IPS-20b (cell line): ENCODE measurements at regions not wholly inside any gene's neighbourhood (a gene's known extent, or its start where the extent isn't known, plus 50 kb on each side); places are given as distances from the start of the nearest gene placed in this dataset.

Source experiments
- H3K27ac ChIP-seq: one replicate; pipeline ENCODE4 v1.5.1; 2013; ENCODE audit warnings: low read length
- H3K27me3 ChIP-seq: 2 replicates; pipeline ENCODE4 v1.6.1; 2013; ENCODE audit warnings: mild to moderate bottlenecking, low read length, inconsistent platforms; ENCODE audit not compliant: insufficient read depth
- H3K36me3 ChIP-seq: 2 replicates; pipeline ENCODE4 v1.6.1; 2013; ENCODE audit warnings: low read depth, mild to moderate bottlenecking, inconsistent platforms, low read length, moderate library complexity; ENCODE audit not compliant: insufficient read depth
- H3K4me1 ChIP-seq: 2 replicates; pipeline ENCODE4 v1.6.1; 2013; ENCODE audit warnings: mild to moderate bottlenecking, control low read depth, inconsistent platforms, low read length, moderate library complexity; ENCODE audit not compliant: insufficient read depth
- H3K4me3 ChIP-seq: 2 replicates; pipeline ENCODE4 v1.5.1; 2013; ENCODE audit warnings: mild to moderate bottlenecking, low read length, inconsistent platforms
- H3K9ac ChIP-seq: 2 replicates; pipeline ENCODE4 v1.6.1; 2013; ENCODE audit warnings: low read depth, mild to moderate bottlenecking, inconsistent platforms, low read length, moderate library complexity
- H3K9me3 ChIP-seq: 2 replicates; pipeline ENCODE4 v1.6.1; 2013; ENCODE audit warnings: mild to moderate bottlenecking, low read depth, low read length, inconsistent platforms; ENCODE audit not compliant: insufficient read depth

DNA sequence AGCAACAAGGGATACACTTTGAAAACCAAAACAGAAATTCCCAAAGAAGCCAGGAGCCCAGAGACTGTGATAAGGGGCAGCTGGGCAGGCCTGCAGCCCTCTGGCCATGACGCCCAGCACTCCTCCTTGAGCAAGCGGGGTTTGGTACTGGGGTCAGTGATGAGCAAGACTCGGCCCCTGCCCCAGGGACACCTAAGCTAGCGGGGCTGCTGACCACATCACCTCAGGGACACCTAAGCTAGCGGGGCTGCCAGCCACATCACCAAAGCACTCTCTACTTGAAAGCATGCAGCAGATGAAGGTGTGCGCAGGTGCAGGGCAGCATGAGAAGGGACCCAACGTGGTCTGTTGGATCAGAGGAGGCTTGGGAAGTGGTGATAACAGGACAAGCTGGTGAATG lies 108.0 kb upstream of the PPP2R2D start:
- H3K36me3 ChIP-seq, result no peaks in the 10 kb centered on the region
- H3K4me3 ChIP-seq, result no peak overlapping the region

DNA sequence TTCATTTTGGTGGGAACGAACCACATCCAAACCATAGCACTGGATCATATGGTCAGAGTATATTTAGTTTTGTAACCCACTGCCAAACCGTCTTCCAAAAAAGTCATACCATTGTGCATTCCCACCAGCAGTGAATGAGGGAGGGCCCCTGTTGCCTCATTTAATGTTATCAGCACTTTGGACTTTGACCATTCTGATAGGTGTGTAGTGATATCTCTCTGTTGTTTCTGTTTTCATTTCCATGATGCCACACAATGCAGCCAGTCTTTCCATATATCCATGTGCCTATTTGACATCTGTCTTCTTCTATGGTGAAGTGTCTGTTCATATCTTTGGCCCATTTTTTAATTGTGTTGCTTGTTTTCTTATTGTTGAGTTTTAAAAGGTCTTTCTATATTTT lies 105.0 kb upstream of the PPP2R2D start:
- Histone ChIP-seq H3K27ac (no peak overlapping the region), H3K9me3 (peaks cover 23% of the 10 kb centered on the region), H3K9ac (no peak overlapping the region), H3K4me1 (no peaks in the 10 kb centered on the region), H3K4me3 (no peak overlapping the region), H3K36me3 (no peaks in the 10 kb centered on the region), H3K27me3 (no peaks in the 10 kb centered on the region)

More for the DNA sequence above, 108.0 kb upstream of the PPP2R2D start:
- no peaks in the 10 kb centered on the region for H3K27me3 ChIP-seq
- no peak overlapping the region for H3K9ac ChIP-seq
- H3K9me3 ChIP-seq, result peaks cover 14% of the 10 kb centered on the region; the same call in 1 of the 2 replicates
- H3K4me1 ChIP-seq, result no peaks in the 10 kb centered on the region
- no peak overlapping the region for H3K27ac ChIP-seq

DNA sequence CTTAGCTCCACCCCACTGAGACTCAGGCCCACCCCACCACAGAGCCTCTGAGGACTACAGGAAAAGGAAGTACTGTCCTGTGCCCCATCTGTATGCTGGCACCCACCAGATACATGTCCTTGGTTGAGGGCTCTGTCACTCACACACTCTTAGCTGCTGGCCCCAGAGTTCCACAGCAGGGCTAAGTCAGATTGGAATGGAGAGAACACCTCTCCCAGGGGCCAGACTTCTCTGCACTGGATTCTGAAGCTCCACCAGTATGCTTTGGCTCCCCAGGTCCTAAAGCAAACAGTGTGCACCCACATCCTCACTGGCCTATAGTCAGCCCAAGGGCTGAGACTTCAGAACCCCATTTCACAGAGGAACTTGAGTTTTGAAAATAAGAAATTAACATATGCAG lies 103.2 kb upstream of the PPP2R2D start:
- Histone ChIP-seq H3K27ac (no peak overlapping the region), H3K4me3 (no peak overlapping the region), H3K9ac (no peak overlapping the region), H3K36me3 (no peaks in the 10 kb centered on the region), H3K9me3 (peaks cover 23% of the 10 kb centered on the region), H3K4me1 (no peaks in the 10 kb centered on the region), H3K27me3 (no peaks in the 10 kb centered on the region)

DNA sequence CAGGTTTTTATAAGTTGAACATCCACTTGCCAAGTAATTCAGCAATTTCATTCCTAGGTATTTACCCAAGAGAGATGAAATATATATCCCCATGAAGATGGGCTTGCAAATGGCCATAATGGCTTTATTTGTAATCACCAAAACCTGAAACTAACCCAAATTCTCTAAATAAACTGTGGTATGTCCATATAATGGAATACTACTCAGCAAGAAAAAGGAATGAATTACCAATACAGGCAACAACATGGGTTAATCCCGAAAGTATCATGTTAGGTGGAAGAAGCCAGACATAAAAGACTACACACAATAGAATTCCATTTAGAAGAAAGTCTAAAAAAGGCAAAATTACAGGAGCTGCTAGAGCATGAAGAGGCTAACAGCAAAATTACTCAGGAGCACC lies 101.4 kb upstream of the PPP2R2D start:
- Histone ChIP-seq H3K9me3 (peaks cover 23% of the 10 kb centered on the region), H3K9ac (no peak overlapping the region)

DNA sequence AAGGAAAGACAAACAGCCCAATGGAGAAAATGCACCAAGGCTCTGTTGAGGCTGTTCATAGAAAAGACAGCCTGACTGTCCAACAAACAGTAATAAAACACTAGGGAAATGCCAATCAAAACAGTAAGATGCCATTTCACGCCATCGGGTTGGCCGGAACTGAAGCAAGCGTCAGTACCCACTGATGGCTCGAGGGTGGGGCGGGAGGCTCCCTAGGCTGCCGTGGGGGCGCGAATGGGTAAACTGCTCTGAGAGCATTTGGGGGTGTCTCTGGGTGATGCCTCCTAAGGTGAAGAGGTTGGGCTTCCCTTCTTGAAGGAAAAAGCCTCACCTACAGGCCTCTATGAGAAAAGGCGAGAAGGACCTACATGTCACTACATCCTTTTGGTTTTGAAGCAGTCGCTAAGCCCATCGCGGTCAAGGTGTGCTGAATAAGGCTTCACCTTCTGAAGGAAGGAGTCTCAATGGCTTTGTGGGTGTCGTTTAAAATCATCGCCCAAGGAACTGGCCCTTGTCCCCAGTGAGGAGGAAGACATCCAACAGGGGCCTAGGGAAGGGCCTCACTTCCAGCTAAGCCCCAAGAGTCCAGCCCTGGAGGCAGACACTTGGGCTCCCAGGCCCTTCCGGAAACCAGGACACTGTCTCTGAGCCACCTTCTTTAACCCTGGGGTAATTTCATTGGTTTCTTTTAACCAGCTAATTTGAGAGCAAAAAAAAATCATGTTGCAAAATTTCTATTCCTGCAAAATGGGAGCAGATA lies 98.5 kb upstream of the PPP2R2D start:
- H3K9ac ChIP-seq, result no peak overlapping the region

More for the DNA sequence above, 101.4 kb upstream of the PPP2R2D start:
- Histone ChIP-seq H3K4me1 (no peaks in the 10 kb centered on the region), H3K36me3 (no peaks in the 10 kb centered on the region), H3K27me3 (no peaks in the 10 kb centered on the region), H3K4me3 (no peak overlapping the region), H3K27ac (no peak overlapping the region)

DNA sequence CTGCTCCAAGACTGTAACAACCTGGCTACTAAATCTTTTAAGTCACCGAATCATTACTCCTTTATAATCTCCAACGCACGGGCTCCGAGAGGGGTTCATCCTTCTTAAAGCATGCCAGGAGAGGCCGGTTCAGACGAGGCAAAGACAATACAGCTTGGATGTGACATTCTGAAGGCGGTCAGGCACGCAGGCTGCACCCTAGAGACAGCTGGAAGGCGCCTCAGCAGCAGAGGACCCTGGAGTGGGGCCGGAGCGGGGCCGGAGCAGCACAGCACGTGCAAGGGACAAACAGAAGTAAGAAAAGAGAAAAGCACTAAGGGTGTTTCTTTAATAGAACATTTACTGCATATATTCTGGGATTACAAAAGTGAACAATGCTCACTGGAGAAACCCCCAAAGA lies 97.8 kb upstream of the PPP2R2D start:
- H3K4me3 ChIP-seq, result no peak overlapping the region

More for the DNA sequence above, 98.5 kb upstream of the PPP2R2D start:
- Histone ChIP-seq H3K4me3 (no peak overlapping the region), H3K27me3 (no peaks in the 10 kb centered on the region), H3K9me3 (peaks cover 13% of the 10 kb centered on the region), H3K4me1 (no peaks in the 10 kb centered on the region; the same call in 1 of the 2 replicates), H3K27ac (no peak overlapping the region), H3K36me3 (no peaks in the 10 kb centered on the region)

DNA sequence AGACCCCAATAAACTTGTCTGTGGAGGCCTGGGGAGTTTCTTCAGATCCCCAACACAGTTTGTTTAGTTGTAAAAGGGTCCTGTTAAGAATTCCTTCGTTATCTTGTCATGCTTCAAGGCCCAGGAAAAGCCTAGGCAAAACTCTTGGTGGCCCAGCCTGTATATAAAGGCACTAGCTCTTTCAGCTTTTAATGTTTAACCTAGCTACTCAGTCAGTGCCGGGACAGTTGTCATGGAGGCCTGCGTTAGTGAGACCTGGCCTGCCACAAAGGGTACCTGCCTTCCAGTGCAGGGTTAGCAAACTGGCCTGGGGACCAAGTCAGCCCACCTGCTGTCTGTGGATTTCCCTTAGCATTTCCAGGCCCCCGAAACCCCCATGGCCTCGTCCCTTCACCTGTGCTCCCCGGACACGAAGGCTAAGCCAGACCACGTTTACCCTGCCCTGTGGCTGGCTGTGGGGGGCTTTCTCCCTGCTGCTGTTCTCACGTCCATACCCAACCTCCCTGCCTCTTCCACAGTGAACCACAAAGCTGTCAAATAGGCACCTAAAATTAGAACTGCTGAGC lies 96.9 kb upstream of the PPP2R2D start:
- Histone ChIP-seq H3K4me3 (no peak overlapping the region), H3K27me3 (no peaks in the 10 kb centered on the region), H3K4me1 (no peaks in the 10 kb centered on the region; the same call in 1 of the 2 replicates), H3K9ac (no peak overlapping the region), H3K9me3 (peaks cover 9% of the 10 kb centered on the region), H3K36me3 (no peaks in the 10 kb centered on the region), H3K27ac (no peak overlapping the region)

More for the DNA sequence above, 97.8 kb upstream of the PPP2R2D start:
- no peaks in the 10 kb centered on the region for H3K27me3 ChIP-seq
- H3K27ac ChIP-seq, result no peak overlapping the region
- peaks cover 10% of the 10 kb centered on the region for H3K9me3 ChIP-seq
- H3K36me3 ChIP-seq, result no peaks in the 10 kb centered on the region
- H3K9ac ChIP-seq, result no peak overlapping the region
- no peaks in the 10 kb centered on the region; the same call in 1 of the 2 replicates for H3K4me1 ChIP-seq

DNA sequence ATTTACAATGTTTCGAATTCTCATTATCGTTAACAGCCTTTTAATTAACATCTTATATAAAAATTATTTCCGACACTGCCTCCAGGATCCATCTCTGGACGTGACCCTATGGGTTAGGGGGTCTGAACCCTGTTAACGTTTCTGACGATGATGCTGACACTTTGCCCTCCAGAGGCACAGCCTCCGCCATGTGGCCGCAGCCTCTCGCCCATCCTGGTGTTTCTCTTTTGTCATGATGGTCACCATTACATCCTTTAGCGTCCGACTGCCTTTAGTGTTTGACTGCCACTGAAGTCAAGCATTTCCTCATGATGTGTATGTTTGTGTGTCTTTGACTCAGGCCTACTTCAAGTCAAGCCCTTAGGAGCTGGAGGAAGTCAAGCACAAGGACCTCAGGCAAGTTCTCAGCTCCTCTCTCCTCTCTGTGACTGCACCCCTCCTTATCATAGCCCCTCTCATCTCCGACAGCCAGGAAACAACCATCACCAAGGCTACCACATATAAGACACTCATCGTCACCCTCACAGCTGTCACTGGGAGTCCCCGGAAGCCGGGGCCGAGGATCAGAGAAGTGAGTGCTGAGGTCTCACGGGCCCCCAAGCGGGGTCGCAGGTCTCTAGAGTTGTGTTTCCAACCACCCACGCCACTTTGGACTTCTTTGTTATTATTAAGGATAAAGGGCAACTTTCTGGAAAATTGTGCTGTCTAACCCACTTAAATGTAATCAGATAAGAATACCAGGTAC lies 96.1 kb upstream of the PPP2R2D start:
- Histone ChIP-seq H3K27ac (no peak overlapping the region), H3K9ac (no peak overlapping the region), H3K4me1 (no peaks in the 10 kb centered on the region; the same call in 1 of the 2 replicates), H3K27me3 (no peaks in the 10 kb centered on the region), H3K36me3 (no peaks in the 10 kb centered on the region), H3K4me3 (no peak overlapping the region), H3K9me3 (peaks cover 2% of the 10 kb centered on the region; the same call in 1 of the 2 replicates)

DNA sequence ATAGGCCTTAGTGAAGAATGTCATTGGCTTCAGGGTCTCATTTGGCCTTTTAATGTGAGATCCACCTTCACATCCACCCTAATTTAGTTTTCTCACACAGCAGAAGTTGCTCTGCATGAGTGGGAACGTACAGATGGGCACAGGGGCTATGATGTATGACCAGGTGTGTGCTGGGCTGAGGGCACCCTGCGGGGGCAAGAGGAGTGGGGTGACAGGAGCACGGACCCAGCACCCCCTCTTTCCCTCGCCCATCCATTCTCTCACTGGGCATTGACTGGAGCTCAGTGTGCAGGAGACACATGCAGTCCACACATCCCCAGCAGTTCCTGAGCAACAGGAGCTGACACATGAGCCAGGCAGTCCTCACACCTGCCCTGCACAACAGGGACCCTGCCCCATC lies 95.1 kb upstream of the PPP2R2D start:
- Histone ChIP-seq H3K36me3 (no peaks in the 10 kb centered on the region), H3K27ac (no peak overlapping the region), H3K9me3 (no peaks in the 10 kb centered on the region), H3K4me3 (no peak overlapping the region), H3K4me1 (no peaks in the 10 kb centered on the region; the same call in 1 of the 2 replicates), H3K9ac (no peak overlapping the region), H3K27me3 (no peaks in the 10 kb centered on the region)

DNA sequence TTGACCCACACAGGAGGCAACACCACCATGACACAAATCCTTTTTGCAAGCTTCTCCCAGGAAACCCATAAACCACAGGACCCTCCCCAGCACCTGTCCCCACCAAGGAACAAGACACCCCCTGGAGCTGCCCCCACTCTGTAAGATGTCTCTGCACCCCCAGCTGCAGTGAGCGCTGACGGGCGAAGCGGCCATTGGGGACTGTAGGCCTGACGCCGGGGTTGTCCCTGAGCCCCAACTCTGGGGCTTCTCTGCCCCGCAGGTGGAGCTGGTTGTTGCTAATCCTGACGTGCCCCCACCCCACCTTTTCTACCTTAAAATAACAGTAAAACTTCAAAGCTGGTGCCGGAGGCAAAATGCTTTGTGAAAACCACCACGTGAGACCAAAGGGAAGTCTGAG lies 94.7 kb upstream of the PPP2R2D start:
- H3K9ac ChIP-seq, result no peak overlapping the region
- H3K36me3 ChIP-seq, result no peaks in the 10 kb centered on the region
- no peaks in the 10 kb centered on the region for H3K9me3 ChIP-seq
- no peak overlapping the region for H3K4me3 ChIP-seq
- H3K27me3 ChIP-seq, result no peaks in the 10 kb centered on the region
- no peaks in the 10 kb centered on the region; the same call in 1 of the 2 replicates for H3K4me1 ChIP-seq
- H3K27ac ChIP-seq, result no peak overlapping the region

DNA sequence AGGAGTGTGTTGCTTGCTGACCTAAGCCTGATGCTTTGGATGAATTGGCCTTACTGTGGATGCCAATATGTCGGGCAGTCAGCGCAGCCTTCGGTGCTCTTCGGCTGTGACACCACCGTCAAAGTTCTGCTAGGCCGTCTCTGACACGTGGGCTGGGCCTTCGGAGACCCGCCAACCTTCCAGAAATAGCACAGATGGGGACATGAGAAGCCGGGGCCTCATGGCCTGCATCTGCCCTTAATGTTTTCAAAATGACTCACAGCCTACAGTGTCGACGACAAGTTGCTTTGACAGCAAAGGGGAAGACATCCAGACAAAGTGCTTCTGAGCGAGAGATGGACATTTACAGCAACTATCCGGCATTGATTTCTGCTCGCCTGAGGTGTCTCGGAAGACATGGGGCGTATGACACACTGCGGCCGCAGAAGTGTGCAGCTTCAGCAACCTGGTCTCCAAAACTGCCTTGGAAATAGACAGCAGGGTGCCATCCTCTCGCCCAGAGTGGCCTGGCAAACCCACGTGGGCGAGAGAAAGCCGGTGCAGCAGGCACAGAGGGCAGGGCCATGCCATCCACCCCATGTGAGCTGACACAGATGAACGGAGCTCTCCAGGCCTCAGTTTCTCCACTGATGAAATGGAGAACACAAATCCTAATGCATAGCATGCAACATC lies 94.0 kb upstream of the PPP2R2D start:
- H3K36me3 ChIP-seq, result no peaks in the 10 kb centered on the region
- no peaks in the 10 kb centered on the region; the same call in 1 of the 2 replicates for H3K4me1 ChIP-seq
- H3K4me3 ChIP-seq, result no peak overlapping the region
- H3K27ac ChIP-seq, result no peak overlapping the region
- no peaks in the 10 kb centered on the region for H3K9me3 ChIP-seq
- H3K9ac ChIP-seq, result no peak overlapping the region
- H3K27me3 ChIP-seq, result no peaks in the 10 kb centered on the region
